ENCODE measurements at regions not wholly inside any gene's neighbourhood (a gene's known extent, or its start where the extent isn't known, plus 50 kb on each side); places are given as distances from the start of the nearest gene placed in this dataset.

DNA sequence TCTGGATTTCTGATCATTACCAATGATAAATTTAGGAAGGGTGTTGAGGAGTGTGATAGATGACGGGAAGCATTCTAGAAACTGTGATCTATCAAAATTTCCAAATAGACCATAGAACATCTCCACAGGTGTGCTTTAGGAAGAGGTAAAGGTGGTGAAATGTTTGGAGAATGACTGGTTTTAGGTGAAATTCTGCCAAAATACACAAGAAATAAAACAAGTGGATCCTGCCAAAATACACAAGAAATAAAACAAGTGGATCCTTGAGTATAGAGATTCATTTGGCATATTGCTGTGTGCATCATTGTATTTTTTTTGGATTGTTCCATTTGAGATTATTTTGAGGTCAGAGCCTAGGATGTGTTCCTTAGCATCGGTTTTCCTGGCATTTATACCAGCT, 88.3 kb upstream of the CTNND2 start:
- Histone ChIP-seq H3K27me3 (replicated peaks in 2 of 5; ENCODE audit: control insufficient read depth in 4 of 5, insufficient read depth in 5 of 5, low read length in 4 of 5) (no peaks in the 10 kb centered on the region), H3K36me3 (ENCODE audit: control insufficient read depth in 4 of 4, insufficient read depth in 4 of 4, low read length in 3 of 4) (no peaks in the 10 kb centered on the region), H3K9me3 (ENCODE audit: control extremely low read depth in 1 of 5, control insufficient read depth in 4 of 5, insufficient read depth in 2 of 5, low read depth in 1 of 5, low read length in 4 of 5) (no peaks in the 10 kb centered on the region), H3K4me1 (ENCODE audit: control extremely low read depth in 1 of 4, control insufficient read depth in 4 of 4, insufficient read depth in 4 of 4, low read length in 3 of 4) (no peaks in the 10 kb centered on the region), H3K4me3 (ENCODE audit: control insufficient read depth in 1 of 7, extremely low read depth in 1 of 7, insufficient read depth in 4 of 7, low read depth in 2 of 7, low read length in 6 of 7) (no peak overlapping the region), H3K27ac (ENCODE audit: insufficient read depth in 1 of 2, low read depth in 1 of 2, low read length in 2 of 2, poor library complexity in 1 of 2, severe bottlenecking in 2 of 2) (no peak overlapping the region)
- ChIA-PET CTCF (no interaction called here), POLR2A (no interaction called here)
- DNase-seq = no peak
- no CpG with 5 or more reads among the region's 2 CpGs for WGBS (ENCODE audit: insufficient coverage)

DNA sequence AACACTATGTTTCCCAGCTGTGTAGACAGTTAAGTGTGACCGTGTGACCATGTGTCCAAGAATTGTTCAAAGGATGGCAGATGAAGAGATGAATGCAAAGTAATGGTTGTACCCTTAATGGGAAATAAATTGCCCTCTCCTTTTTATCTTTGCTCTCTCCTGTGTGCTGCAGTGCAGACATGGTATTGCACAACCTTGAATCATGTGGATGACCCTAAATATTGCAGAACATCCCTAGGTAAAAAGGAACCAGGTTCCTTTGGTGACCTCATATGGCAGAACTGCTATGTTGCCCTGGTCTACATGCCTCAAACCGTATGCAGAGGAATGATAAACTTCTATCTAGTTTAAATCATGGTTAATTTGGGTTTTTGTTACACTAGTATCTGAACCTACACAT, 81.7 kb upstream of the CTNND2 start:
- ChIA-PET CTCF (no interaction called here), POLR2A (no interaction called here)
- Histone ChIP-seq H3K9me3 (ENCODE audit: control extremely low read depth in 1 of 5, control insufficient read depth in 4 of 5, insufficient read depth in 2 of 5, low read depth in 1 of 5, low read length in 4 of 5) (no peaks in the 10 kb centered on the region), H3K36me3 (ENCODE audit: control insufficient read depth in 4 of 4, insufficient read depth in 4 of 4, low read length in 3 of 4) (no peaks in the 10 kb centered on the region), H3K27me3 (replicated peaks in 2 of 5; ENCODE audit: control insufficient read depth in 4 of 5, insufficient read depth in 5 of 5, low read length in 4 of 5) (no peaks in the 10 kb centered on the region), H3K4me1 (ENCODE audit: control extremely low read depth in 1 of 4, control insufficient read depth in 4 of 4, insufficient read depth in 4 of 4, low read length in 3 of 4) (no peaks in the 10 kb centered on the region), H3K27ac (ENCODE audit: insufficient read depth in 1 of 2, low read depth in 1 of 2, low read length in 2 of 2, poor library complexity in 1 of 2, severe bottlenecking in 2 of 2) (no peak overlapping the region), H3K4me3 (ENCODE audit: control insufficient read depth in 1 of 7, extremely low read depth in 1 of 7, insufficient read depth in 4 of 7, low read depth in 2 of 7, low read length in 6 of 7) (no peak overlapping the region)
- no CpG with 5 or more reads among the region's 2 CpGs for WGBS (ENCODE audit: insufficient coverage)
- no peak for DNase-seq

DNA sequence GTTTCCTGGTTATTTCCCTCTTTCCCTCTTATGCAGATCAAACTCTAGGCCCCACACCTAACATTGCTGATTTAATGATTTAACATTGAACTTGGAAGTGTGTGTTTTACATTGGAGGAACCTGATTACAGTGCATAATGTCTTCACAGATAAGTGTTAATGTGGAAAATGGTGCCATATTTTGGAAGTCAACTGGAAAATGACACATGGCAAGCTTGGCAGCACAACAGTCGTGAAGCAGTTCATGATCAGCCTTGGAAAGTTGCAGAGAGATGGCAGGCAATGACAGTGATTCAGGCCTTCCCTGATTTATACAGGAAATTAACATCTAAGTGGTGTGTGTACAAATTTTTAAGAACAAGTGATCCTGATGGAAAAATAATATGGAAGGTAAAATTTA, 80.0 kb upstream of the CTNND2 start:
- no peaks in the 10 kb centered on the region for H3K27me3 ChIP-seq (replicated peaks in 2 of 5; ENCODE audit: control insufficient read depth in 4 of 5, insufficient read depth in 5 of 5, low read length in 4 of 5)
- no peak overlapping the region for H3K27ac ChIP-seq (ENCODE audit: insufficient read depth in 1 of 2, low read depth in 1 of 2, low read length in 2 of 2, poor library complexity in 1 of 2, severe bottlenecking in 2 of 2)
- 80% methylated on average over 1 of the region's 1 CpG for WGBS (ENCODE audit: insufficient coverage)
- CTCF ChIA-PET = no interaction called here
- H3K4me1 ChIP-seq (ENCODE audit: control extremely low read depth in 1 of 4, control insufficient read depth in 4 of 4, insufficient read depth in 4 of 4, low read length in 3 of 4) = no peaks in the 10 kb centered on the region
- no peak for DNase-seq
- POLR2A ChIA-PET = no interaction called here
- H3K36me3 ChIP-seq (ENCODE audit: control insufficient read depth in 4 of 4, insufficient read depth in 4 of 4, low read length in 3 of 4) = no peaks in the 10 kb centered on the region
- H3K9me3 ChIP-seq (ENCODE audit: control extremely low read depth in 1 of 5, control insufficient read depth in 4 of 5, insufficient read depth in 2 of 5, low read depth in 1 of 5, low read length in 4 of 5) = no peaks in the 10 kb centered on the region
- H3K4me3 ChIP-seq (ENCODE audit: control insufficient read depth in 1 of 7, extremely low read depth in 1 of 7, insufficient read depth in 4 of 7, low read depth in 2 of 7, low read length in 6 of 7) = no peak overlapping the region

DNA sequence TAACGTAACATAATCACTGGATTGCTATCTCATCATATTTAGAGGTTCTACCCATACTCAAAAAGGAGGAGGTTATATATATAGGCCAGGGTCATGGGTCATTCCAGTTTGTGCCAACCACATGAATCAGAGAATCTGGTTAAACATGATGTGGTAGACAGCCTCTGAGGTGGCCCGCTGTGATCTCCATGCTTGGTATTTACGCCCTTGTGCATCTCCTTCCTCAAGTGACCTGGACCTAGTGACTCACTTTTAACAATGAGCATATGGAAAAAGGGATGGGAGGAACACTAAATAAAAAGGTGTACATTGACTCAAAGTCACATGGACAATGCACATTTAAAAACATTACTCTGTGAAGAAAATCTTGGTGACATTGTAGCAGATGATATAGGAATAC, 77.7 kb upstream of the CTNND2 start:
- Histone ChIP-seq H3K27ac (ENCODE audit: insufficient read depth in 1 of 2, low read depth in 1 of 2, low read length in 2 of 2, poor library complexity in 1 of 2, severe bottlenecking in 2 of 2) (no peak overlapping the region), H3K36me3 (ENCODE audit: control insufficient read depth in 4 of 4, insufficient read depth in 4 of 4, low read length in 3 of 4) (no peaks in the 10 kb centered on the region), H3K9me3 (ENCODE audit: control extremely low read depth in 1 of 5, control insufficient read depth in 4 of 5, insufficient read depth in 2 of 5, low read depth in 1 of 5, low read length in 4 of 5) (no peaks in the 10 kb centered on the region), H3K4me3 (ENCODE audit: control insufficient read depth in 1 of 7, extremely low read depth in 1 of 7, insufficient read depth in 4 of 7, low read depth in 2 of 7, low read length in 6 of 7) (no peak overlapping the region), H3K27me3 (replicated peaks in 2 of 5; ENCODE audit: control insufficient read depth in 4 of 5, insufficient read depth in 5 of 5, low read length in 4 of 5) (no peaks in the 10 kb centered on the region), H3K4me1 (ENCODE audit: control extremely low read depth in 1 of 4, control insufficient read depth in 4 of 4, insufficient read depth in 4 of 4, low read length in 3 of 4) (no peaks in the 10 kb centered on the region)
- ChIA-PET CTCF (no interaction called here), POLR2A (no interaction called here)
- no peak for DNase-seq
- 100% methylated on average over 3 of the region's 3 CpGs for WGBS (ENCODE audit: insufficient coverage)

DNA sequence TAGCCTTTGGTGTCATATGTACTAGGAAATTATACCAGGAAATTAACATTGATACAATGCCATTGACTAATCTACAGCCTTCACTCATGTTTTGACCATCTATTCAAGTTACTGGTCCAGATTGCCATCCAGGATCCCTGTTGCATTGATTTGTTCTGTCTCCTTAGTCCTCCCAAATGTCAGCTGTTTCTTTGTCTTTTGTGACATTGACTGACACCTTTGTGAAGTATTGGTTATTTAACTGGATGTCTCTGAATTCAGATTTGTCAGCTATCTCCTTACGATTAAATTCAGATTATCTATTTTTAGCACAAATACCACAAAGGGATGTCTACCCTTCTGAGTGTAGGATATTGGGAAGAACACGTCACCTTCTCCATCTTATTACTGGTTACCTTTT, 73.7 kb upstream of the CTNND2 start:
- H3K27me3 ChIP-seq (replicated peaks in 2 of 5; ENCODE audit: control insufficient read depth in 4 of 5, insufficient read depth in 5 of 5, low read length in 4 of 5) = no peaks in the 10 kb centered on the region
- H3K4me1 ChIP-seq (ENCODE audit: control extremely low read depth in 1 of 4, control insufficient read depth in 4 of 4, insufficient read depth in 4 of 4, low read length in 3 of 4) = no peaks in the 10 kb centered on the region
- ChIA-PET POLR2A (no interaction called here), CTCF (no interaction called here)
- no CpG with 5 or more reads among the region's 2 CpGs for WGBS (ENCODE audit: insufficient coverage)
- no peaks in the 10 kb centered on the region for H3K36me3 ChIP-seq (ENCODE audit: control insufficient read depth in 4 of 4, insufficient read depth in 4 of 4, low read length in 3 of 4)
- H3K4me3 ChIP-seq (ENCODE audit: control insufficient read depth in 1 of 7, extremely low read depth in 1 of 7, insufficient read depth in 4 of 7, low read depth in 2 of 7, low read length in 6 of 7) = no peak overlapping the region
- H3K27ac ChIP-seq (ENCODE audit: insufficient read depth in 1 of 2, low read depth in 1 of 2, low read length in 2 of 2, poor library complexity in 1 of 2, severe bottlenecking in 2 of 2) = no peak overlapping the region
- DNase-seq = no peak
- no peaks in the 10 kb centered on the region for H3K9me3 ChIP-seq (ENCODE audit: control extremely low read depth in 1 of 5, control insufficient read depth in 4 of 5, insufficient read depth in 2 of 5, low read depth in 1 of 5, low read length in 4 of 5)

DNA sequence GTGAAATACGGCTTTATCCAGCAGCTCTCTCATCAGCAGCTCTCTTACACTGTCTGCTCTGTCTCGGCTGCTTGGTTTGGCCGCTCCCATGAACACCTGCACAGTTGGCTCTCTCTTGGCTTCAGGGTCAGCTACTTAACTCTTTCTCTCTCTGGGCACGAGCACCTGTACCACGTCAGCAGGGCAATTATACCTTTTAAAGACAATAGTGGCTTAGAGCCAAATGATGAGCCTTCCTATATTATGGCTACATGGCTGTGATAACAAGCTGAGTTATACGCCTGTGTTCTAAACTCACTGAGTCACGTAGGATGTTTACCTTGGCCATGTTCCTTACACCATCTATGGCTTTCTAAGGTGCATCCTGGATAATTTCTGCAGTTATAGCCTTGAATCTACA, 69.2 kb upstream of the CTNND2 start:
- H3K9me3 ChIP-seq (ENCODE audit: control extremely low read depth in 1 of 5, control insufficient read depth in 4 of 5, insufficient read depth in 2 of 5, low read depth in 1 of 5, low read length in 4 of 5) = no peaks in the 10 kb centered on the region
- no peak for DNase-seq
- ChIA-PET CTCF (no interaction called here), POLR2A (no interaction called here)
- no peak overlapping the region for H3K27ac ChIP-seq (ENCODE audit: insufficient read depth in 1 of 2, low read depth in 1 of 2, low read length in 2 of 2, poor library complexity in 1 of 2, severe bottlenecking in 2 of 2)
- no peaks in the 10 kb centered on the region for H3K36me3 ChIP-seq (ENCODE audit: control insufficient read depth in 4 of 4, insufficient read depth in 4 of 4, low read length in 3 of 4)
- no peaks in the 10 kb centered on the region for H3K27me3 ChIP-seq (replicated peaks in 2 of 5; ENCODE audit: control insufficient read depth in 4 of 5, insufficient read depth in 5 of 5, low read length in 4 of 5)
- 88% methylated on average over 7 of the region's 7 CpGs for WGBS (ENCODE audit: insufficient coverage)
- no peak overlapping the region for H3K4me3 ChIP-seq (ENCODE audit: control insufficient read depth in 1 of 7, extremely low read depth in 1 of 7, insufficient read depth in 4 of 7, low read depth in 2 of 7, low read length in 6 of 7)
- no peaks in the 10 kb centered on the region for H3K4me1 ChIP-seq (ENCODE audit: control extremely low read depth in 1 of 4, control insufficient read depth in 4 of 4, insufficient read depth in 4 of 4, low read length in 3 of 4)

DNA sequence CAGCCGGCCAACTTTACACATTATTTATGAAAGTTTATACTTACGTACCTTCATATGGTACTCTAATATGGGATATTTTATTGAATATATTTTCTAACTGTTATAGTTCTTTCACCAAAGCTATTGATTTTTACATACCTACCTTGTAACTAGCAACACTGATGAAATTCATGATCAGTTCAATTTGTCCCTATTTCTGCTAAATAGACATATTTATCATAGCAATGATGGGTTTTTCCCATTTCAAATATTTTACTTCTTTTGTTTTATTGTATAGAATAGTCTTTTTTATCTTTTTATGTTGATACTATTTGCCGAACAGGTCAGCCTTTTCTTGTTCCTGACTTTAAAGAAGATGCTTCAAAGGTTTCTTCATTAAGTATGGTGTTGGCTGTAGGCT, 59.0 kb upstream of the CTNND2 start:
- POLR2A ChIA-PET = no interaction called here
- no CpG with 5 or more reads among the region's 3 CpGs for WGBS (ENCODE audit: insufficient coverage)

DNA sequence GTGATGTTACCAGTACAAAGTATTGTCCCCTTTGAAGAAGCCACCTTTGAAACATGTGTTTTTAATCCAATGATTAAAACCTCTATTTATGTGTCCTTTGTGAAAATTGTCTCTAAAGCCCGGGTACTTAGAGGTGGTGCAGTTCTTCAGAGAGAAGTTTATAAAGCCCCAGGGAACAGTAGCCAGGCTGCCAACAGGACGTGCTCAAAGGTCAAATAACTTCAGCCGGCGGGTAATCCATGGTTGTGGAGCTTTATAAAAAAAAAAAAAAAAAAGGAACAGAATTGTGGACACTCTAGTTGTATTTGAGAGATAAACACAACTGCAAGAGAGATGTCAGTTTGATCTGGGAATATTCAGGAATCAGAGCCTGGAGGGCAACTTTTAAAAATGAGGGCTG, 57.9 kb upstream of the CTNND2 start:
- no peaks in the 10 kb centered on the region for H3K27me3 ChIP-seq (replicated peaks in 2 of 5; ENCODE audit: control insufficient read depth in 4 of 5, insufficient read depth in 5 of 5, low read length in 4 of 5)
- WGBS (ENCODE audit: insufficient coverage) = 81% methylated on average over 4 of the region's 4 CpGs
- no peak overlapping the region for H3K4me3 ChIP-seq (ENCODE audit: control insufficient read depth in 1 of 7, extremely low read depth in 1 of 7, insufficient read depth in 4 of 7, low read depth in 2 of 7, low read length in 6 of 7)
- ChIA-PET POLR2A (no interaction called here), CTCF (no interaction called here)
- no peaks in the 10 kb centered on the region for H3K36me3 ChIP-seq (ENCODE audit: control insufficient read depth in 4 of 4, insufficient read depth in 4 of 4, low read length in 3 of 4)
- H3K4me1 ChIP-seq (ENCODE audit: control extremely low read depth in 1 of 4, control insufficient read depth in 4 of 4, insufficient read depth in 4 of 4, low read length in 3 of 4) = no peaks in the 10 kb centered on the region
- no peaks in the 10 kb centered on the region for H3K9me3 ChIP-seq (ENCODE audit: control extremely low read depth in 1 of 5, control insufficient read depth in 4 of 5, insufficient read depth in 2 of 5, low read depth in 1 of 5, low read length in 4 of 5)
- no peak for DNase-seq
- no peak overlapping the region for H3K27ac ChIP-seq (ENCODE audit: insufficient read depth in 1 of 2, low read depth in 1 of 2, low read length in 2 of 2, poor library complexity in 1 of 2, severe bottlenecking in 2 of 2)

More for the DNA sequence above, 59.0 kb upstream of the CTNND2 start:
- Histone ChIP-seq H3K36me3 (ENCODE audit: control insufficient read depth in 4 of 4, insufficient read depth in 4 of 4, low read length in 3 of 4) (no peaks in the 10 kb centered on the region), H3K27me3 (replicated peaks in 2 of 5; ENCODE audit: control insufficient read depth in 4 of 5, insufficient read depth in 5 of 5, low read length in 4 of 5) (no peaks in the 10 kb centered on the region), H3K9me3 (ENCODE audit: control extremely low read depth in 1 of 5, control insufficient read depth in 4 of 5, insufficient read depth in 2 of 5, low read depth in 1 of 5, low read length in 4 of 5) (no peaks in the 10 kb centered on the region), H3K27ac (ENCODE audit: insufficient read depth in 1 of 2, low read depth in 1 of 2, low read length in 2 of 2, poor library complexity in 1 of 2, severe bottlenecking in 2 of 2) (no peak overlapping the region), H3K4me1 (ENCODE audit: control extremely low read depth in 1 of 4, control insufficient read depth in 4 of 4, insufficient read depth in 4 of 4, low read length in 3 of 4) (no peaks in the 10 kb centered on the region), H3K4me3 (ENCODE audit: control insufficient read depth in 1 of 7, extremely low read depth in 1 of 7, insufficient read depth in 4 of 7, low read depth in 2 of 7, low read length in 6 of 7) (no peak overlapping the region)
- DNase-seq = no peak
- CTCF ChIA-PET = no interaction called here

Measured in common myeloid progenitor, CD34-positive (primary cell).